Osteoblast (primary cell): ENCODE measurements at regions not wholly inside any gene's neighbourhood (a gene's known extent, or its start where the extent isn't known, plus 50 kb on each side); places are given as distances from the start of the nearest gene placed in this dataset.
A peak's percentile ranks its signal among the peaks of the same experiment; 100 is the strongest.

Experiments
- DNase-seq: peaks from one replicate; pipeline ENCODE4 v3.0.0; 2011; ENCODE audit warnings: low spot score, mixed read lengths; ENCODE audit not compliant: insufficient read length; ENCODE audit errors: missing footprints
- H2AFZ ChIP-seq: 2 replicates; pipeline ENCODE4 v1.6.0; 2011; ENCODE audit warnings: mild to moderate bottlenecking, low read length
- H3K27ac ChIP-seq: 2 replicates; pipeline ENCODE4 v1.5.1; 2011; ENCODE audit warnings: mild to moderate bottlenecking, low read depth, low read length, moderate library complexity
- H3K27me3 ChIP-seq: 2 replicates; pipeline ENCODE4 v1.6.0; 2012; ENCODE audit warnings: mild to moderate bottlenecking, control low read depth, inconsistent platforms, low read length, moderate library complexity; ENCODE audit not compliant: insufficient read depth
- H3K36me3 ChIP-seq: 2 replicates; pipeline ENCODE4 v1.5.1; 2011; ENCODE audit warnings: mild to moderate bottlenecking, low read length, control low read depth, moderate library complexity; ENCODE audit not compliant: insufficient read depth
- H3K4me1 ChIP-seq: 2 replicates; pipeline ENCODE4 v1.5.1; 2011; ENCODE audit warnings: mild to moderate bottlenecking, low read length, control low read depth, moderate library complexity; ENCODE audit not compliant: insufficient read depth
- H3K4me2 ChIP-seq: 2 replicates; pipeline ENCODE4 v1.6.0; 2011; ENCODE audit warnings: mild to moderate bottlenecking, low read length; ENCODE audit not compliant: insufficient read depth
- H3K4me3 ChIP-seq: fragments of 200-600 bp; sonication (generic); 3 replicates; pipeline ENCODE4 v1.5.1; 2012; ENCODE audit warnings: mild to moderate bottlenecking, low read length, inconsistent platforms; ENCODE audit not compliant: insufficient read depth
- H3K79me2 ChIP-seq: 2 replicates; pipeline ENCODE4 v1.6.0; 2012; ENCODE audit warnings: mild to moderate bottlenecking, low read length, control low read depth, inconsistent platforms; ENCODE audit not compliant: insufficient read depth
- H3K9me3 ChIP-seq: 2 replicates; pipeline ENCODE4 v1.5.1; 2011; ENCODE audit warnings: low read depth, low read length, control low read depth
- H4K20me1 ChIP-seq: 2 replicates; pipeline ENCODE4 v1.6.0; 2012; ENCODE audit warnings: mild to moderate bottlenecking, low read length, control low read depth; ENCODE audit not compliant: insufficient read depth
- CTCF ChIP-seq: IDR thresholded peaks from 2 replicates; pipeline ENCODE4 v1.5.1; 2011; ENCODE audit warnings: mild to moderate bottlenecking, low read depth, low read length, moderate library complexity; ENCODE audit errors: extremely low read depth

GRCh38 chr10:4450981-4451908 is 374.8 kb upstream of the AKR1E2 start:
- Histone ChIP-seq H3K79me2 (no peaks in the 10 kb centered on the region), H2AFZ (no peak overlapping the region), H3K9me3 (no peaks in the 10 kb centered on the region), H3K4me1 (peaks cover 2% of the 10 kb centered on the region), H3K27ac (peak overlapping the region; percentile 55), H3K4me2 (peak overlapping the region; percentile 36), H4K20me1 (no peaks in the 10 kb centered on the region), H3K4me3 (no peak overlapping the region), H3K36me3 (no peaks in the 10 kb centered on the region), H3K27me3 (no peaks in the 10 kb centered on the region)
- DNase-seq: peak; percentile 62
- TF ChIP-seq CTCF: no peak

- no peaks in the 10 kb centered on the region for H3K9me3 ChIP-seq
- no peak for TF ChIP-seq CTCF
- H3K79me2 ChIP-seq: no peaks in the 10 kb centered on the region
- H3K36me3 ChIP-seq: no peaks in the 10 kb centered on the region
- H2AFZ ChIP-seq: no peak overlapping the region
- H3K27me3 ChIP-seq: no peaks in the 10 kb centered on the region
- no peak overlapping the region for H3K4me3 ChIP-seq
- no peak for DNase-seq
- H3K4me1 ChIP-seq: peaks cover 2% of the 10 kb centered on the region
- no peaks in the 10 kb centered on the region for H4K20me1 ChIP-seq
- H3K4me2 ChIP-seq: no peak overlapping the region
- no peak overlapping the region for H3K27ac ChIP-seq
Observed at GRCh38 chr10:4450169-4450568, 375.8 kb upstream of the AKR1E2 start.

- no peaks in the 10 kb centered on the region for H4K20me1 ChIP-seq
- no peak overlapping the region for H2AFZ ChIP-seq
- DNase-seq: no peak
- no peak overlapping the region for H3K4me3 ChIP-seq
- no peaks in the 10 kb centered on the region for H3K27me3 ChIP-seq
- TF ChIP-seq CTCF: no peak
- H3K79me2 ChIP-seq: no peaks in the 10 kb centered on the region
- H3K4me1 ChIP-seq: peaks cover 2% of the 10 kb centered on the region
- no peak overlapping the region for H3K4me2 ChIP-seq
- H3K36me3 ChIP-seq: no peaks in the 10 kb centered on the region
- H3K9me3 ChIP-seq: peaks cover 2% of the 10 kb centered on the region
- no peak overlapping the region for H3K27ac ChIP-seq
Observed at GRCh38 chr10:4448030-4448429, 378.0 kb upstream of the AKR1E2 start.

GRCh38 chr10:4443419-4443818 is 382.6 kb upstream of the AKR1E2 start:
- Histone ChIP-seq H3K79me2 (no peaks in the 10 kb centered on the region), H3K27me3 (no peaks in the 10 kb centered on the region), H3K27ac (no peak overlapping the region), H4K20me1 (no peaks in the 10 kb centered on the region), H3K9me3 (peaks cover 5% of the 10 kb centered on the region), H3K36me3 (no peaks in the 10 kb centered on the region), H3K4me2 (no peak overlapping the region), H3K4me3 (no peak overlapping the region), H3K4me1 (no peaks in the 10 kb centered on the region), H2AFZ (no peak overlapping the region)
- no peak for DNase-seq
- no peak for TF ChIP-seq CTCF
